Peyer's patch (tissue), 4 donors: ENCODE measurements at regions not wholly inside any gene's neighbourhood (a gene's known extent, or its start where the extent isn't known, plus 50 kb on each side); places are given as distances from the start of the nearest gene placed in this dataset.

Experiments used
- POLR2A ChIP-seq, 2 donors: fragments of 450-650 bp; IDR thresholded peaks; one replicate each; pipeline ENCODE4 v1.5.1; 2017; ENCODE audit warnings: antibody characterized with exemption in 2 of 2, mild to moderate bottlenecking in 2 of 2, moderate library complexity in 2 of 2
- TF ChIP-seq, protein P1 (sequence below), 6 experiments: fragments of 450-650 bp in 4 of 6; fragments of 200-600 bp in 2 of 6; sonication (generic) in 1 of 6; IDR thresholded peaks; one replicate each; pipeline ENCODE4 v1.5.1; 2017 to 2019; ENCODE audit warnings: antibody characterized with exemption in 6 of 6, mild to moderate bottlenecking in 3 of 6, moderate library complexity in 1 of 6

- TF ChIP-seq, protein P1, sequence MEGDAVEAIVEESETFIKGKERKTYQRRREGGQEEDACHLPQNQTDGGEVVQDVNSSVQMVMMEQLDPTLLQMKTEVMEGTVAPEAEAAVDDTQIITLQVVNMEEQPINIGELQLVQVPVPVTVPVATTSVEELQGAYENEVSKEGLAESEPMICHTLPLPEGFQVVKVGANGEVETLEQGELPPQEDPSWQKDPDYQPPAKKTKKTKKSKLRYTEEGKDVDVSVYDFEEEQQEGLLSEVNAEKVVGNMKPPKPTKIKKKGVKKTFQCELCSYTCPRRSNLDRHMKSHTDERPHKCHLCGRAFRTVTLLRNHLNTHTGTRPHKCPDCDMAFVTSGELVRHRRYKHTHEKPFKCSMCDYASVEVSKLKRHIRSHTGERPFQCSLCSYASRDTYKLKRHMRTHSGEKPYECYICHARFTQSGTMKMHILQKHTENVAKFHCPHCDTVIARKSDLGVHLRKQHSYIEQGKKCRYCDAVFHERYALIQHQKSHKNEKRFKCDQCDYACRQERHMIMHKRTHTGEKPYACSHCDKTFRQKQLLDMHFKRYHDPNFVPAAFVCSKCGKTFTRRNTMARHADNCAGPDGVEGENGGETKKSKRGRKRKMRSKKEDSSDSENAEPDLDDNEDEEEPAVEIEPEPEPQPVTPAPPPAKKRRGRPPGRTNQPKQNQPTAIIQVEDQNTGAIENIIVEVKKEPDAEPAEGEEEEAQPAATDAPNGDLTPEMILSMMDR (IDR thresholded peaks at IDR 0.05), result no peak
- no peak for TF ChIP-seq POLR2A (IDR thresholded peaks at IDR 0.05)
Observed at GRCh38 chr11:33999393-33999792, 52.1 kb upstream of the CAPRIN1 start.
